Rectal smooth muscle tissue (tissue), 1 donor: ENCODE measurements at regions not wholly inside any gene's neighbourhood (a gene's known extent, or its start where the extent isn't known, plus 50 kb on each side); places are given as distances from the start of the nearest gene placed in this dataset.

ENCODE experiments used
- H3K27ac ChIP-seq: one replicate; pipeline ENCODE4 v1.7.0; 2013; ENCODE audit warnings: low read depth, low read length, inconsistent platforms
- H3K27me3 ChIP-seq: one replicate; pipeline ENCODE4 v1.7.0; 2013; ENCODE audit warnings: low read length; ENCODE audit not compliant: control insufficient read depth, insufficient read depth
- H3K36me3 ChIP-seq: one replicate; pipeline ENCODE4 v1.7.0; 2013; ENCODE audit warnings: low read length; ENCODE audit not compliant: control insufficient read depth, insufficient read depth
- H3K4me1 ChIP-seq: one replicate; pipeline ENCODE4 v1.7.0; 2013; ENCODE audit warnings: low read length; ENCODE audit not compliant: control insufficient read depth, insufficient read depth
- H3K4me3 ChIP-seq: one replicate; pipeline ENCODE4 v1.7.0; 2013; ENCODE audit warnings: low read length
- H3K9ac ChIP-seq: one replicate; pipeline ENCODE4 v1.7.0; 2013; ENCODE audit warnings: low read length

GRCh38 chr20:61159957-61160686 lies 91.9 kb upstream of the CDH4 start:
- H3K27me3 ChIP-seq = peaks cover 1% of the 10 kb centered on the region
- H3K36me3 ChIP-seq = no peaks in the 10 kb centered on the region
- H3K9ac ChIP-seq = no peak overlapping the region
- no peaks in the 10 kb centered on the region for H3K4me1 ChIP-seq
- H3K27ac ChIP-seq = no peak overlapping the region
- H3K4me3 ChIP-seq = no peak overlapping the region

DNA sequence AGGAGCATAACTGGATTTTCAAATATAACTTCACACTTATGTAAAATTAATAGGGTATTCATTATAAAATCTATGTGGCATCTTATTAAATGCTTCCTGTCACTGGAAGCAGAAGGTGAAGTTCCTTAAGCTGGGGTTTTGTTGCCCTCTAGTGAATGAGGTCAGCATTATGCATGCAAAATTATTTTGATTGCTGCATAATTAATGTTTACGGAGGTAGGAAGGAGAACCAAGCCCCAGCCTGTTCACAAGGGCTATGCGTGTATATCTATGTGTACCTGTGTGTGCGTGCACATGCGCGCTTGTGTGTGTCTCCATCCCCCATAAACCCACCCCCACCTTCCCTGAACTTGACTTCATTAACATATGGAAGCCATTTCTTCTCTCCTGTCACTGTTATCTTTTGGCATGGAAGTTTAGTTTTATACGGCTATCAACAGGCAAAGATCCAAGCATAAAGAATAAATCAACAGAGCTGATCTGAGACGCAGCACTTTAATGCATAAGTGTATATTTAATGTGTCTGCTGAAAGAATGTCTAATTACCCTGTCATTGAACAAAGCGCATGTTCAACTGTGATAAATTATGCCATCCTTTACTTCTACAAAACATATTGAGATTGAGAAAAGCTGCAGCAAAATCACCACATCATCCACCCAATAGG lies 90.2 kb upstream of the CDH4 start:
- peaks cover 1% of the 10 kb centered on the region for H3K27me3 ChIP-seq
- H3K4me3 ChIP-seq = no peak overlapping the region
- H3K27ac ChIP-seq = no peak overlapping the region
- no peaks in the 10 kb centered on the region for H3K36me3 ChIP-seq
- H3K4me1 ChIP-seq = no peaks in the 10 kb centered on the region
- H3K9ac ChIP-seq = no peak overlapping the region

- Histone ChIP-seq H3K4me1 (no peaks in the 10 kb centered on the region), H3K36me3 (no peaks in the 10 kb centered on the region), H3K4me3 (no peak overlapping the region), H3K27ac (no peak overlapping the region), H3K27me3 (peaks cover 1% of the 10 kb centered on the region), H3K9ac (no peak overlapping the region)
Measured at GRCh38 chr20:61162451-61162850, 89.6 kb upstream of the CDH4 start.

DNA sequence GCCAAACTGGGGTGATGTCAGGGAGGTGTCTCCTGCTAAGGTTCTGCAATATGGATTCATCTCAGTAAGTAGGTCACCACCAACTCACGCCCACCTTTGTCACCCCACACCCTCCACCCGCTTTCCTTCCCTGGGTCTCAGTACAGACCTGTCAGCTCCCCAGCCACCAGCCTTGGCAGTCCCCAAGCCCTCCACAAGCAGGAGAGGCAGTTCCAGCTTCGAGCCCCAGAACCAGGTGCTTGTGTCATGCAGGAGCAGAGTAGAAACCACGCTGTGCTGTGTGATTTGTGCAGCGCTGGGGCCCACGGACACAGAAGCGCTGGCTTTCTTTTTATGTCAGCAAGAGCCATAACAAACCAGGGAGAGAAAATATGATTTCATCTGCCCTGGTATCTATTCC lies 89.0 kb upstream of the CDH4 start:
- no peak overlapping the region for H3K4me3 ChIP-seq

GRCh38 chr20:61166324-61166723 lies 85.7 kb upstream of the CDH4 start:
- no peaks in the 10 kb centered on the region for H3K4me1 ChIP-seq
- no peak overlapping the region for H3K27ac ChIP-seq
- no peaks in the 10 kb centered on the region for H3K36me3 ChIP-seq
- H3K9ac ChIP-seq = no peak overlapping the region
- H3K27me3 ChIP-seq = peaks cover 1% of the 10 kb centered on the region
- H3K4me3 ChIP-seq = no peak overlapping the region

More for the DNA sequence above, 89.0 kb upstream of the CDH4 start:
- Histone ChIP-seq H3K36me3 (no peaks in the 10 kb centered on the region), H3K27ac (no peak overlapping the region), H3K27me3 (peaks cover 1% of the 10 kb centered on the region), H3K9ac (no peak overlapping the region), H3K4me1 (no peaks in the 10 kb centered on the region)

DNA sequence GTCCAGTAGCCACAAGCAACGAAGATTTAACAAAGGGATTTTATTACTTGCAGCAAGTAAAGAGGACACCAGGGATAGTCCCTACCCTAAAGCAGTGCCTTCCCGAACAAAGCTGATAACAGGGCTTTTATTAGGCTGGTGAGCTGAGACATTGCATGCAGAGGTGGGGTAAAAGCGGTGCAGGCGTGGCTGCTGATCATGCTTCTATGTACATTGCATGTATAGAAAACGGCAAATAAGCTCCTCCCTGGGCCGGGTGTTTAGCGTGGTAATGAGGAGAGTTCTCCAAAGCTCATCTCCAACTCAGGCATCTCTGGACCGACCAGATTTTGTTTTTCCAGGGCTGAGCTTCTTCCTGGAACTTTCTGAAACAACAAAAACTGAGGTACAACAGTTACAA lies 83.5 kb upstream of the CDH4 start:
- Histone ChIP-seq H3K36me3 (no peaks in the 10 kb centered on the region), H3K4me1 (no peaks in the 10 kb centered on the region), H3K9ac (no peak overlapping the region), H3K27me3 (peaks cover 1% of the 10 kb centered on the region), H3K4me3 (no peak overlapping the region), H3K27ac (no peak overlapping the region)

DNA sequence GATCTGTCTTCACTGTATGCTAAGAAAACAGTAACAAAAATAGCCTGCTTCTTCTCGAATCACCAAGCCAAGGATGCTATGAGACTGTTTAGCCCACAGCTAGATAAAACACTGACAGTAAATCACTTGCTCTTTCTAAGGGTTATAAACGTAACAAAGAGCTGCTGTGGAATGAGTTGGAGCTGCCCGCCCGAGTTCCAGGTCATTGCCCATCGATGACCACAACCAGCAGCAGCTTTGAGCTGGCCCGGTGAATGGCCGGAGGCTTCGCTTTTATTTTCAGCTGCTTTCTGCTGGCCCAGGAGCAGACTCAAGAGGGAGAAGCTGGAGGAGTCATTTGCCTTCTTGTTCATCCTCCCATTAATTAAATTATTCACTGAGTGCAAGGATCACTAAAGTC lies 82.2 kb upstream of the CDH4 start:
- no peaks in the 10 kb centered on the region for H3K4me1 ChIP-seq
- H3K27me3 ChIP-seq = no peaks in the 10 kb centered on the region
- H3K9ac ChIP-seq = no peak overlapping the region
- H3K36me3 ChIP-seq = no peaks in the 10 kb centered on the region
- H3K4me3 ChIP-seq = no peak overlapping the region
- no peak overlapping the region for H3K27ac ChIP-seq

DNA sequence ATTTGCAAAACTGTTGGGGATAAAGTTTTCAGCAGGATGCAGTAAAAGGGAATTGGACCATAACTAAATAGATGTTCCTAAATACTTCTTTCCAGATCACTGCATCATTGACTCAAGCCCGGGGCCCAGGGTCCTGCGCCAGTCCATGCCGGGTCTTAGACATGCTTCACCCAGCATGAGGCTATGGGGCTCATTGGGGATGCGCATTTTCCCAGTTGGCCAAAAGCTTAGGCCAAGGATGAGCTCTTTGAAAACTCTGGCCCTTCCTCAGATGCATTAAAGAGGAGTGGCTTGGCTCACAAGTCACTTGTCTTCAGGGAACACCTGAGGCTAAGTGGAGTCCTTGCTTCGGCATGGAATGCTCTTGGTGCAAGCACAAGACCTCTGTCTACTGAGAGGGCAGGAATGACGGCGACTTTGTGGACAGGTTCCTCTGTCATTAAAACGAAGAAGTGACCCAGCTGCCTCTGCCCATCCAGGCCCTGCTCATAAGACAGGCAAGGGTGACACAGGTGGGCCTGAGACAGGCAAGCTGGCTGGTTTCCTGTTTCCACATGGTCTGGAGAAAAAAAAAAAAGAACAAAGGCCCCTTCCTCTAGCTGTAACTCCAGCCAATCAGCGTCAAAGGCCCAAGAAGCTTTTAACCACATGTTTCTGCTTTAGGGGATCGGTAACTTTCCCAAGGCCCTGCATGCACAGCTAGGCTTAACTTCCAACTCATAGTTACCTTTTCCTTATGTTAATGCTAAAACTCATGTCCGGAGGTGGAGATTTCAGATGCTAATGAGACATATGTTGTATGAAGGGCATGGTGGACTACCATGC lies 81.4 kb upstream of the CDH4 start:
- no peaks in the 10 kb centered on the region for H3K36me3 ChIP-seq
- no peaks in the 10 kb centered on the region for H3K27me3 ChIP-seq
- no peaks in the 10 kb centered on the region for H3K4me1 ChIP-seq
- H3K9ac ChIP-seq = no peak overlapping the region
- H3K27ac ChIP-seq = no peak overlapping the region
- no peak overlapping the region for H3K4me3 ChIP-seq

DNA sequence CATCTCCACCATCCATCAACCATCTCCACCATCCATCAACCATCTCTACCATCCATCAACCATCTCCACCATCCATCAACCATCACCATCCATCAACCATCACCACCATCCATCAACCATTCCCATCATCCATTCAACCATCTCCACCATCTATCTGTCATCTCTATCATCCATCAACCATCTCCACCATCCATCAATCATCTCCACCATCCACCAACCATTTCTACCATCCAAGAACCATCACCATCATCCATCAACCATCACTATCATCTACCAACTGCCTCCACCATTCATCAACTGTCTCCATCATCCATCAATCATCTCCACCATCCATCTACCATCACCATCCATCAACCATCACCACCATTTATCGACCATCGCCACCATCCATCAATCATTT lies 78.8 kb upstream of the CDH4 start:
- Histone ChIP-seq H3K9ac (no peak overlapping the region), H3K4me1 (no peaks in the 10 kb centered on the region), H3K27ac (no peak overlapping the region), H3K27me3 (no peaks in the 10 kb centered on the region), H3K4me3 (no peak overlapping the region), H3K36me3 (no peaks in the 10 kb centered on the region)

GRCh38 chr20:61173961-61174725 lies 77.9 kb upstream of the CDH4 start:
- no peak overlapping the region for H3K9ac ChIP-seq
- H3K36me3 ChIP-seq = no peaks in the 10 kb centered on the region
- H3K27me3 ChIP-seq = no peaks in the 10 kb centered on the region
- H3K4me1 ChIP-seq = no peaks in the 10 kb centered on the region
- no peak overlapping the region for H3K27ac ChIP-seq
- no peak overlapping the region for H3K4me3 ChIP-seq

DNA sequence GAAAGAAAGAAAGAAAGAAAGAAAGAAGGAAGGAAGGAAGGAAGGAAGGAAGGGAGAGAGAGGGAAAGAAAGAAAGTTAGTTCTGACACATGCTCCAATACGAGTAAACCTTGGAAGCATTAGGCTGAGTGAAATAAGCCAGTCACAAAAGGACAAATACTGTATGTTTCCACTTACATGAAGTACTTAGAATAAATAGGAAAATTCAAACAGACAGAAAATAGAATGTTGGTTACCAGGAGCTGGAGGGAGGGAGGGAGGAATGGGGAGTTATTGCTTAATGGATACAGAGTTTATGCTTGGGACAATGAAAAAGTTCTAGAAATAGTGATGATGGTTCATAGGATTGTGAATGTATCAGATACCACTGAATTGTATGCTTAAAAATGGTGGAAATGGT lies 75.2 kb upstream of the CDH4 start:
- Histone ChIP-seq H3K9ac (no peak overlapping the region), H3K27ac (no peak overlapping the region), H3K27me3 (no peaks in the 10 kb centered on the region), H3K4me1 (no peaks in the 10 kb centered on the region), H3K4me3 (no peak overlapping the region), H3K36me3 (no peaks in the 10 kb centered on the region)

DNA sequence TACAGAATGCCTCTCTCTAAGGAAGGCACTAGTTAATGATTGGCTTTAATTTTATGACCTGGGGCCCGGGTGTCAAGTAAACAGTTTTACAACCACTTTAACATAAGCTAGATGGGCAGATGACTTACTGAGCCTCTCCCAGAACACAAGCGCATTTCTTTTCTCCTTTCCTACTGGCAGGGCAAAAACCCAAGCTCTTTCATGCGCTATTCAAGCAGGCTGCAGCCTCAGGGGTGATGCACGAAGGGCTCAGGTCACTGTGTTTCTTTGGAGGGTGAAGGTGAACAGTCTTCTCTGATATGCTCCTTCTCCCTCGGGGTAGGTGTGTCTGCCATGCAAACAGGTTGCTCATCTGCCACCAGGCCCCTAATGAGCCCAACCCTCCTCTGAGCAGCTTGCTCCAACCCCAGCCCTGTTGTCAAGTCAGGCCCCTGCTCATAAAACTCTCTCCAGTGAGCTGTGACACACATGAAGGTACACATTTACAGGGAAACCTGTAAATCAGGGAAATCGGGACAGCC lies 73.5 kb upstream of the CDH4 start:
- H3K27ac ChIP-seq = no peak overlapping the region
- no peak overlapping the region for H3K9ac ChIP-seq
- H3K4me3 ChIP-seq = no peak overlapping the region
- H3K4me1 ChIP-seq = no peaks in the 10 kb centered on the region
- H3K36me3 ChIP-seq = no peaks in the 10 kb centered on the region
- no peaks in the 10 kb centered on the region for H3K27me3 ChIP-seq
